ENCODE measurements at regions not wholly inside any gene's neighbourhood (a gene's known extent, or its start where the extent isn't known, plus 50 kb on each side); places are given as distances from the start of the nearest gene placed in this dataset.

- TF ChIP-seq MXI1 (conservative IDR thresholded peaks at IDR 0.05; ENCODE audit: poor library complexity, severe bottlenecking) (no peak), EZH2 (IDR thresholded peaks at IDR 0.05; ENCODE audit: borderline replicate concordance, insufficient read depth, low read length, poor library complexity, severe bottlenecking) (no peak), RAD21 (conservative IDR thresholded peaks at IDR 0.05) (no peak), POLR2AphosphoS5 (IDR thresholded peaks at IDR 0.05) (no peak), REST (IDR thresholded peaks at IDR 0.05; ENCODE audit: borderline replicate concordance) (no peak), EP300 (conservative IDR thresholded peaks at IDR 0.05; ENCODE audit: poor library complexity, severe bottlenecking) (no peak), TAF1 (IDR thresholded peaks at IDR 0.05; ENCODE audit: low read depth) (no peak), CTCF (IDR thresholded peaks at IDR 0.05; ENCODE audit: poor library complexity, severe bottlenecking) (no peak), SMC3 (conservative IDR thresholded peaks at IDR 0.05; ENCODE audit: poor library complexity) (no peak)
- Histone ChIP-seq H3K36me3 (ENCODE audit: insufficient read depth, low read length) (no peaks in the 10 kb centered on the region), H3K9me3 (ENCODE audit: low read length) (no peaks in the 10 kb centered on the region), H3K4me3 (ENCODE audit: low read length) (no peak overlapping the region), H3K4me2 (ENCODE audit: low read length) (no peak overlapping the region), H3K27ac (ENCODE audit: low read length) (no peak overlapping the region), H2AFZ (ENCODE audit: low read depth, low read length) (no peak overlapping the region), H3K9me2 (ENCODE audit: insufficient read depth, low read length) (no peaks in the 10 kb centered on the region), H4K20me1 (ENCODE audit: insufficient read depth) (no peaks in the 10 kb centered on the region), H3K27me3 (ENCODE audit: insufficient read depth, low read depth, low read length) (no peaks in the 10 kb centered on the region), H3K9ac (ENCODE audit: low read length) (no peak overlapping the region), H3K79me2 (replicated peaks; ENCODE audit: insufficient read depth, low read length) (no peaks in the 10 kb centered on the region), H3F3A (ENCODE audit: insufficient read depth, low read length, poor library complexity, severe bottlenecking) (no peaks in the 10 kb centered on the region)
Observed at GRCh38 chr16:76059186-76059585, 218.0 kb upstream of the CNTNAP4 start.

DNA sequence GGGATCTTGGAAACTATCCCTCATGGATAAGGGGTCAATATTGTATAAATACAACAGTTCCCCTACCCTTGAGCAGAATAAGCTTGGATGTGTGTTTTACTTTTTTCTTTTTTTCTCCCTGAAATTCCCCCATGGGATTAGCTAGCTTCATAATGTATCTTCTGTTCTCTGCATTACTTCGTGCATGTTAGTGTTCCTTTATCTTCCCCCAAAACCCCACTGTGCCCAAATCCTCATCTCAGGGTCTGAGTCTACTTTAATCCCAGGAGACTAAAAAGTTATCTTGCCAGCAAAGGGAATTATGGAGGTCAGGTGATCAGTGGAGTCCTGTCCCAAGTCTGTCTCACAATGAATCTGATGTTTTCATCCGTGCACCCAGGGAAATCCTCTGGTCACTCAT lies 217.5 kb upstream of the CNTNAP4 start:
- no peaks in the 10 kb centered on the region for H3K79me2 ChIP-seq (replicated peaks; ENCODE audit: insufficient read depth, low read length)
- H3K4me2 ChIP-seq (ENCODE audit: low read length) = no peak overlapping the region
- H3K27ac ChIP-seq (ENCODE audit: low read length) = no peak overlapping the region
- H3K36me3 ChIP-seq (ENCODE audit: insufficient read depth, low read length) = no peaks in the 10 kb centered on the region
- H3F3A ChIP-seq (ENCODE audit: insufficient read depth, low read length, poor library complexity, severe bottlenecking) = no peaks in the 10 kb centered on the region
- no peak overlapping the region for H3K9ac ChIP-seq (ENCODE audit: low read length)
- H4K20me1 ChIP-seq (ENCODE audit: insufficient read depth) = no peaks in the 10 kb centered on the region
- H3K9me3 ChIP-seq (ENCODE audit: low read length) = no peaks in the 10 kb centered on the region
- no peaks in the 10 kb centered on the region for H3K9me2 ChIP-seq (ENCODE audit: insufficient read depth, low read length)
- TF ChIP-seq EP300 (conservative IDR thresholded peaks at IDR 0.05; ENCODE audit: poor library complexity, severe bottlenecking) = no peak
- TF ChIP-seq CTCF (IDR thresholded peaks at IDR 0.05; ENCODE audit: poor library complexity, severe bottlenecking) = no peak
- no peak for TF ChIP-seq REST (IDR thresholded peaks at IDR 0.05; ENCODE audit: borderline replicate concordance)
- TF ChIP-seq EZH2 (IDR thresholded peaks at IDR 0.05; ENCODE audit: borderline replicate concordance, insufficient read depth, low read length, poor library complexity, severe bottlenecking) = no peak
- TF ChIP-seq TAF1 (IDR thresholded peaks at IDR 0.05; ENCODE audit: low read depth) = no peak
- no peak for TF ChIP-seq RAD21 (conservative IDR thresholded peaks at IDR 0.05)
- TF ChIP-seq MXI1 (conservative IDR thresholded peaks at IDR 0.05; ENCODE audit: poor library complexity, severe bottlenecking) = no peak
- TF ChIP-seq POLR2AphosphoS5 (IDR thresholded peaks at IDR 0.05) = no peak
- H2AFZ ChIP-seq (ENCODE audit: low read depth, low read length) = no peak overlapping the region
- H3K4me3 ChIP-seq (ENCODE audit: low read length) = no peak overlapping the region
- H3K27me3 ChIP-seq (ENCODE audit: insufficient read depth, low read depth, low read length) = no peaks in the 10 kb centered on the region

Measured in neural cell (in vitro differentiated cells).